HG02798 (cell line): ENCODE measurements at regions not wholly inside any gene's neighbourhood (a gene's known extent, or its start where the extent isn't known, plus 50 kb on each side); places are given as distances from the start of the nearest gene placed in this dataset.

Source experiments
- ATAC-seq: cut with Tn5 transposase; IDR thresholded peaks from one replicate; pipeline ENCODE4 v1.9.1; 2021; ENCODE audit warnings: mild to moderate bottlenecking; ENCODE audit not compliant: unreplicated experiment, poor library complexity

- ATAC-seq = no peak
Measured at GRCh38 chr14:101463566-101464171, 97.6 kb upstream of the DIO3 start.

GRCh38 chr14:101464310-101464983 is 96.8 kb upstream of the DIO3 start:
- ATAC-seq = no peak

GRCh38 chr14:101464984-101465794 is 96.1 kb upstream of the DIO3 start:
- no peak for ATAC-seq

GRCh38 chr14:101465795-101466448 is 95.4 kb upstream of the DIO3 start:
- no peak for ATAC-seq

GRCh38 chr14:101466456-101467180 is 94.7 kb upstream of the DIO3 start:
- ATAC-seq = no peak

GRCh38 chr14:101467181-101467926 is 93.9 kb upstream of the DIO3 start:
- no peak for ATAC-seq

GRCh38 chr14:101469382-101470247 is 91.7 kb upstream of the DIO3 start:
- no peak for ATAC-seq

GRCh38 chr14:101470266-101470665 is 91.0 kb upstream of the DIO3 start:
- ATAC-seq = no peak

- no peak for ATAC-seq
Measured at GRCh38 chr14:101471723-101472517, 89.4 kb upstream of the DIO3 start.

- ATAC-seq = no peak
Measured at GRCh38 chr14:101472518-101472849, 88.8 kb upstream of the DIO3 start.

GRCh38 chr14:101473045-101473729 is 88.1 kb upstream of the DIO3 start:
- ATAC-seq = no peak

- ATAC-seq = no peak
Measured at GRCh38 chr14:101473795-101474562, 87.3 kb upstream of the DIO3 start.

GRCh38 chr14:101474563-101475455 is 86.5 kb upstream of the DIO3 start:
- no peak for ATAC-seq

GRCh38 chr14:101475456-101476257 is 85.6 kb upstream of the DIO3 start:
- no peak for ATAC-seq
